ENCODE measurements at regions not wholly inside any gene's neighbourhood (a gene's known extent, or its start where the extent isn't known, plus 50 kb on each side); places are given as distances from the start of the nearest gene placed in this dataset.

DNA sequence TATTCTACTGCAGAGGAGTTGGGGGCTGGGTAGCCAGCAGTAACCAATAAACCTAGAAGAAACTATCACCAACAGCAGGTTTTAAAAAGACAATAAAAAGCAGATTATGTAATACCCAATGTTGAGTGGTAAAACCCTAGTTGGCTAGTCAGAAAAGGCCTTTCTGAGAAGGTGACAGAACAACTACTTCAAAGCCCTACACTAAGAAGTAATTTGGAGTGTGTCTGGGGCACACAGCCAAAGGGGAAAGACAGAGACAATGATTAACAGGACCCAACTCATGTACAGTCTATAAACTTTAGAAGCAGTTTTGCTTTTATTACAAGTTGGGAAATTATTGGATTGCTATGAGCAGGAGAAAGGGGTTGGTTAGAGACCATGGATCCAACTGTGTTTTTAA is 77.2 kb upstream of the TMEM106B start:
- TF ChIP-seq CTCF (IDR thresholded peaks at IDR 0.05) (no peak), POLR2A (IDR thresholded peaks at IDR 0.05) (no peak)

Measured in adrenal gland (tissue), 5 donors.